ENCODE measurements at regions not wholly inside any gene's neighbourhood (a gene's known extent, or its start where the extent isn't known, plus 50 kb on each side); places are given as distances from the start of the nearest gene placed in this dataset.

GRCh38 chr14:51473808-51474565 lies 177.7 kb upstream of the FRMD6 start:
- no peak for TF ChIP-seq CTCF (IDR thresholded peaks at IDR 0.05; ENCODE audit: low read depth, low read length)

GRCh38 chr14:51474854-51475253 lies 176.9 kb upstream of the FRMD6 start:
- no peak for TF ChIP-seq CTCF (IDR thresholded peaks at IDR 0.05; ENCODE audit: low read depth, low read length)
- H3K4me3 ChIP-seq (ENCODE audit: low read depth, low read length), result no peak overlapping the region

More at GRCh38 chr14:51473808-51474565, 177.7 kb upstream of the FRMD6 start:
- H3K4me3 ChIP-seq (ENCODE audit: low read depth, low read length), result no peak overlapping the region

GRCh38 chr14:51478175-51478621 lies 173.5 kb upstream of the FRMD6 start:
- H3K4me3 ChIP-seq (ENCODE audit: low read depth, low read length), result no peak overlapping the region
- no peak for TF ChIP-seq CTCF (IDR thresholded peaks at IDR 0.05; ENCODE audit: low read depth, low read length)

GRCh38 chr14:51479584-51480325 lies 172.0 kb upstream of the FRMD6 start:
- TF ChIP-seq CTCF (IDR thresholded peaks at IDR 0.05; ENCODE audit: low read depth, low read length), result no peak

GRCh38 chr14:51481643-51482042 lies 170.1 kb upstream of the FRMD6 start:
- no peak for TF ChIP-seq CTCF (IDR thresholded peaks at IDR 0.05; ENCODE audit: low read depth, low read length)
- H3K4me3 ChIP-seq (ENCODE audit: low read depth, low read length), result no peak overlapping the region

More at GRCh38 chr14:51479584-51480325, 172.0 kb upstream of the FRMD6 start:
- no peak overlapping the region for H3K4me3 ChIP-seq (ENCODE audit: low read depth, low read length)

GRCh38 chr14:51482102-51482501 lies 169.6 kb upstream of the FRMD6 start:
- no peak for TF ChIP-seq CTCF (IDR thresholded peaks at IDR 0.05; ENCODE audit: low read depth, low read length)

GRCh38 chr14:51484485-51484884 lies 167.2 kb upstream of the FRMD6 start:
- no peak overlapping the region for H3K4me3 ChIP-seq (ENCODE audit: low read depth, low read length)
- no peak for TF ChIP-seq CTCF (IDR thresholded peaks at IDR 0.05; ENCODE audit: low read depth, low read length)

More at GRCh38 chr14:51482102-51482501, 169.6 kb upstream of the FRMD6 start:
- no peak overlapping the region for H3K4me3 ChIP-seq (ENCODE audit: low read depth, low read length)
